Testis (tissue), 2 donors: ENCODE measurements at regions not wholly inside any gene's neighbourhood (a gene's known extent, or its start where the extent isn't known, plus 50 kb on each side); places are given as distances from the start of the nearest gene placed in this dataset.

Experiments used
- DNase-seq: peaks from one replicate; pipeline ENCODE4 v3.0.0-alpha.2; 2019
- H3K27ac ChIP-seq, 2 donors: fragments of 200-600 bp; sonication (generic); one replicate each; pipeline ENCODE4 v1.5.1; 2019
- H3K27me3 ChIP-seq: fragments of 200-600 bp; sonication (generic); one replicate; pipeline ENCODE4 v1.5.1; 2019
- H3K36me3 ChIP-seq: fragments of 200-600 bp; sonication (generic); one replicate; pipeline ENCODE4 v1.5.1; 2017; ENCODE audit warnings: low read depth; ENCODE audit errors: missing control alignments
- H3K4me1 ChIP-seq: fragments of 200-600 bp; sonication (generic); one replicate; pipeline ENCODE4 v1.5.1; 2019
- H3K4me3 ChIP-seq, 2 donors: fragments of 200-600 bp; sonication (generic); one replicate each; pipeline ENCODE4 v1.5.1; 2017 to 2019
- H3K9me3 ChIP-seq: fragments of 200-600 bp; sonication (generic); one replicate; pipeline ENCODE4 v1.5.1; 2017
- CTCF ChIP-seq, 3 experiments: fragments of 450-650 bp in 2 of 3; fragments of 200-600 bp in 1 of 3; sonication (generic) in 1 of 3; IDR thresholded peaks; one replicate each; pipeline ENCODE4 v1.5.1; 2016 to 2019; ENCODE audit warnings: antibody characterized with exemption in 3 of 3, mild to moderate bottlenecking in 2 of 3, moderate library complexity in 1 of 3
- POLR2A ChIP-seq: fragments of 450-650 bp; IDR thresholded peaks from one replicate; pipeline ENCODE4 v1.6.1; 2017; ENCODE audit warnings: antibody characterized with exemption, mild to moderate bottlenecking, moderate library complexity
- WGBS, 2 donors: methylation state at CpG; one replicate each; pipeline ENCODE4 v1.1.5; 2018; 5-methylcytosine and 5-hydroxymethylcytosine counted together
- intact Hi-C: fragments of 100-400 bp; cut with DNase I; formaldehyde crosslinking; loops from one replicate; pipeline ENCODE4 v1.15.1; 2023; ENCODE audit warnings: low total_unique reads

DNA sequence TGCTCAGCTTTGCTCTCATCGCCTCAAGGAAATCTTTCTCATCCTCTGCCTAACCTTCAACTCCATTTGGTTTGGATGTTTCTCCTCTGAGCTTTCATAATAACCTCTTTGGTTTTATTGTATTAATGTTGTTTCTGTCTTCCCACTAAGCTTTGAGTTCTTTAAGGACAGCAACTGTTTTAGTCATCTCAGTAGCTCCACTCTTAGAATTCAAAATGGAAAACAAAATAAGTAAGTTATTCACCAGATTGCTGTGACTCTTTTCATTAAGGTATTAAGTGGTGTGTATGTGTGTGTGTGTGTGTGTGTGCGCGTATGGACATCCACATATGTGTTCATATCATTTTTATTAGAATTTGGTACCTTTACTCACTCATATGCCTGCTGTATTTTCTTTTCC, 279.2 kb upstream of the BOD1L1 start:
- no peak for DNase-seq
- H3K36me3 ChIP-seq = no peaks in the 10 kb centered on the region
- 94 to 98% methylated on average over 3 of the region's 3 CpGs for WGBS, 2 donors
- H3K27me3 ChIP-seq = no peaks in the 10 kb centered on the region
- H3K4me3 ChIP-seq = no peak overlapping the region
- intact Hi-C loops = no loop called here
- no peak for TF ChIP-seq POLR2A
- no peak for TF ChIP-seq CTCF (IDR thresholded peaks at IDR 0.05)
- H3K27ac ChIP-seq = no peak overlapping the region
- H3K9me3 ChIP-seq = no peaks in the 10 kb centered on the region
- no peaks in the 10 kb centered on the region for H3K4me1 ChIP-seq

DNA sequence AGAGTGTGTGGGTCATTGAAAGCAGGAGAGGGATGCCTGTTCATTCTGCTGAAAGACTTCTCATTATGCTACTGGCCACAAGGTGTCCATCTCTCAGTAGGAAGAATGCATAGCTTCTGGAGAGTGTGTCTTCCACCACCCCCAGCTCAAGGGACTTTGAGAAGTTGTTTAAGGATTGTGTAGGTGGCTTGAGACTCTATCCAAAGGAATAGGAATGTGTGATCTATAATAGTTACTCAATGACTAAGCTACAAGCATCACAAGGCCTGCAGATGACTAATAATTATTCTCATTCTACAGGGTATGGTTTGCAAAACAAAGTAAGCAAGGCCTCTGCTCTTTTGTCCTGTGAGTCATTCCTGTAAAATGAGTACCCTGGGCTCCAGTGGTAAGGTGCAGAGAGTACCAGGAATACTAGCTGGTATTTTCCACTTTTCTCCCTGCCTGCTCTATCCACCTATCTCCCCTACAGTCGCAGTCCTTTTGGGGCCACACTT, 279.8 kb upstream of the BOD1L1 start:
- Histone ChIP-seq H3K4me3 (no peak overlapping the region), H3K9me3 (no peaks in the 10 kb centered on the region), H3K4me1 (no peaks in the 10 kb centered on the region), H3K36me3 (no peaks in the 10 kb centered on the region), H3K27me3 (no peaks in the 10 kb centered on the region), H3K27ac (no peak overlapping the region)
- DNase-seq = no peak
- TF ChIP-seq POLR2A = no peak
- peak in 1 of 3 experiments; percentile 12 for TF ChIP-seq CTCF (IDR thresholded peaks at IDR 0.05)
- 83 to 92% methylated on average over 1 of the region's 1 CpG for WGBS, 2 donors
- intact Hi-C loops = no loop called here

DNA sequence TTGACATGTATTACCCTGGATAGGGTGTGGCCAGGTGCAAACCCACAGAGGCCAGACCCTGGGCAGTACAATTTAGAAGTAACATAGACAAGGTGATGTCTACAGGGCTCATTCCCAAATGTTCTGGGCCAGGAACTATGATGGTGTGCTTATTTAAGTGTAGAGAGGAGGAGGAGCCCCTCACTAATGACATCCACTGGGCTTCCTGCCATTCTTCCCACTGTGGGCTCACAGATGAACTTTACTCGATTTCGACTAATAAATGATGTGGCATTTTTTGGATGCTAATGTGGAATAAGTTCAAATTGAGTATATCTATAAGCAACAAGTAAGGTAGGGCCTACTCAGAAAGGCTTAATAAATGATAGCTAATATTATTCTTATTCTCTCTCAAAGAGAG, 280.9 kb upstream of the BOD1L1 start:
- no peaks in the 10 kb centered on the region for H3K27me3 ChIP-seq
- no peak for DNase-seq
- intact Hi-C loops = no loop called here
- H3K4me3 ChIP-seq = no peak overlapping the region
- no peaks in the 10 kb centered on the region for H3K9me3 ChIP-seq
- no peak overlapping the region for H3K27ac ChIP-seq
- H3K4me1 ChIP-seq = peaks cover 6% of the 10 kb centered on the region
- H3K36me3 ChIP-seq = no peaks in the 10 kb centered on the region
- 81 to 84% methylated on average over 2 of the region's 2 CpGs for WGBS, 2 donors
- TF ChIP-seq POLR2A (no peak), CTCF (IDR thresholded peaks at IDR 0.05) (no peak)

- Histone ChIP-seq H3K9me3 (no peaks in the 10 kb centered on the region), H3K27ac (no peak overlapping the region), H3K4me1 (peaks cover 6% of the 10 kb centered on the region), H3K36me3 (no peaks in the 10 kb centered on the region), H3K4me3 (no peak overlapping the region), H3K27me3 (no peaks in the 10 kb centered on the region)
- no peak for DNase-seq
- TF ChIP-seq CTCF (IDR thresholded peaks at IDR 0.05) = no peak
- TF ChIP-seq POLR2A = no peak
- intact Hi-C loops = no loop called here
Measured at GRCh38 chr4:13910556-13910955, 283.0 kb upstream of the BOD1L1 start.

- Histone ChIP-seq H3K4me1 (peaks cover 6% of the 10 kb centered on the region), H3K27ac (no peak overlapping the region), H3K36me3 (no peaks in the 10 kb centered on the region), H3K9me3 (no peaks in the 10 kb centered on the region), H3K27me3 (no peaks in the 10 kb centered on the region), H3K4me3 (no peak overlapping the region)
- TF ChIP-seq CTCF (IDR thresholded peaks at IDR 0.05) (no peak), POLR2A (no peak)
- intact Hi-C loops = no loop called here
- no peak for DNase-seq
Measured at GRCh38 chr4:13911256-13911655, 283.7 kb upstream of the BOD1L1 start.
